ENCODE measurements at regions not wholly inside any gene's neighbourhood (a gene's known extent, or its start where the extent isn't known, plus 50 kb on each side); places are given as distances from the start of the nearest gene placed in this dataset.

DNA sequence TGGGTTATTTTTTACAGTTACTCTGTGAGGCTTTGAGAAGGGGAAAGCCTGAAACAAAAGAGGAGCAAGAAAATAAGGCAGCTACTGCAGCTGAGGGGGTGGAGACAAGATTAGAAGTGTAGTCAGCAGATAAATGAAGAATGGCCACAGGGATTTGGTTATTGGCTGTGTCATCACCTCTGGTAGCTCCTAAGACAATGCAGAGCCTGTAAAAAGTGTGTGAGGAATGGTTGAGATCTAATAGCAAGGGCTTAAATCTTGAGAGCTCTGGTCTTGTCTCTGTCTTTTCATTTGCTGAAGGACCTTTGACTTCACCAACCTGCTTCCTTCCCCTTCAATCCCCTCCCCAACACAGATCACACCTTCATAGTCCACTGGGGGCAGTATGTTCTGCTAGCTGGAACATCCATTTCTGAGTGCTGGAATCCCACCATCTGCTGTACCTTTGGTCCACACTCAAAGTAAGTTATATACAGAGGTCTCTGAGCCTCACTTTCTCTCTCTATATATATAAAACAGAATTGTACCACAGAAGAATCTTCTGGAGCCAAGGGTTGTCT is 213.7 kb upstream of the ZIC3 start:
- no peaks in the 10 kb centered on the region for H3K79me2 ChIP-seq
- H3K36me3 ChIP-seq (replicated peaks; ENCODE audit: insufficient read depth, low read depth) = no peaks in the 10 kb centered on the region
- TF ChIP-seq EZH2phosphoT487 (IDR thresholded peaks at IDR 0.05; ENCODE audit: low read depth, severe bottlenecking, unreplicated experiment) (no peak), EZH2 (IDR thresholded peaks at IDR 0.05; ENCODE audit: borderline replicate concordance) (no peak)
- TF ChIP-seq, protein P1, sequence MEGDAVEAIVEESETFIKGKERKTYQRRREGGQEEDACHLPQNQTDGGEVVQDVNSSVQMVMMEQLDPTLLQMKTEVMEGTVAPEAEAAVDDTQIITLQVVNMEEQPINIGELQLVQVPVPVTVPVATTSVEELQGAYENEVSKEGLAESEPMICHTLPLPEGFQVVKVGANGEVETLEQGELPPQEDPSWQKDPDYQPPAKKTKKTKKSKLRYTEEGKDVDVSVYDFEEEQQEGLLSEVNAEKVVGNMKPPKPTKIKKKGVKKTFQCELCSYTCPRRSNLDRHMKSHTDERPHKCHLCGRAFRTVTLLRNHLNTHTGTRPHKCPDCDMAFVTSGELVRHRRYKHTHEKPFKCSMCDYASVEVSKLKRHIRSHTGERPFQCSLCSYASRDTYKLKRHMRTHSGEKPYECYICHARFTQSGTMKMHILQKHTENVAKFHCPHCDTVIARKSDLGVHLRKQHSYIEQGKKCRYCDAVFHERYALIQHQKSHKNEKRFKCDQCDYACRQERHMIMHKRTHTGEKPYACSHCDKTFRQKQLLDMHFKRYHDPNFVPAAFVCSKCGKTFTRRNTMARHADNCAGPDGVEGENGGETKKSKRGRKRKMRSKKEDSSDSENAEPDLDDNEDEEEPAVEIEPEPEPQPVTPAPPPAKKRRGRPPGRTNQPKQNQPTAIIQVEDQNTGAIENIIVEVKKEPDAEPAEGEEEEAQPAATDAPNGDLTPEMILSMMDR (IDR thresholded peaks at IDR 0.05; ENCODE audit: poor library complexity) = no peak
- no peaks in the 10 kb centered on the region for H4K20me1 ChIP-seq (ENCODE audit: insufficient read depth, poor library complexity, severe bottlenecking)
- no peaks in the 10 kb centered on the region for H3K27me3 ChIP-seq
- H3K4me2 ChIP-seq = no peak overlapping the region
- no peak overlapping the region for H2AFZ ChIP-seq
- H3K9me3 ChIP-seq (ENCODE audit: low read depth) = no peaks in the 10 kb centered on the region
- no peak overlapping the region for H3K27ac ChIP-seq
- H3K4me1 ChIP-seq (ENCODE audit: insufficient read depth) = no peaks in the 10 kb centered on the region
- no peak for DNase-seq (ENCODE audit: low spot score)
- H3K9me2 ChIP-seq (replicated peaks; ENCODE audit: insufficient read depth) = no peaks in the 10 kb centered on the region
- no peak overlapping the region for H3K4me3 ChIP-seq

DNA sequence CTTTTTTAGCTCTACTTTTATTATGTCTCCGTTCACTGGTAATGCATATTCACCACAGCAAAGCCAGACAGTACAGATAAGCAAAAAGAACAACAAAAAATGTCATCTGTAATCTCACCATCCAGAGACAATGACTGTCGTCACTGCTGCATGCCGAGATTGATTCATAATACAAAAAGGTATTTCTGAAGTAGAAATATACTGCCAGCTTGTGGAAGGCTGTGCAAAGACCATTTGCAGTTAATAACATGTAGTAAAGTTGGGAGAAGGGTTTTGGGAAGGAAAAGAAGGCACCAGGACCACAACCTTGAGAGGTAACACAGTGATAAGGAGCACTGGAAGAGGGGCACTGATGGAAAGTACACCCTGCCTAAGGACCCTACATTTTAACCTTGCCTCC is 223.0 kb upstream of the ZIC3 start:
- no peak overlapping the region for H3K27ac ChIP-seq
- DNase-seq (ENCODE audit: low spot score) = no peak
- 68% methylated on average over 3 of the region's 3 CpGs for WGBS (ENCODE audit: low lambda C conversion rate, missing lambda C conversion rate)
- H3K9me3 ChIP-seq (ENCODE audit: low read depth) = no peaks in the 10 kb centered on the region
- H3K4me3 ChIP-seq = no peak overlapping the region
- no peaks in the 10 kb centered on the region for H3K36me3 ChIP-seq (replicated peaks; ENCODE audit: insufficient read depth, low read depth)
- no peaks in the 10 kb centered on the region for H3K27me3 ChIP-seq
- H3K4me1 ChIP-seq (ENCODE audit: insufficient read depth) = no peaks in the 10 kb centered on the region
- H3K79me2 ChIP-seq = no peaks in the 10 kb centered on the region
- TF ChIP-seq EZH2phosphoT487 (IDR thresholded peaks at IDR 0.05; ENCODE audit: low read depth, severe bottlenecking, unreplicated experiment) (no peak), EZH2 (IDR thresholded peaks at IDR 0.05; ENCODE audit: borderline replicate concordance) (no peak)
- TF ChIP-seq, protein P1 (IDR thresholded peaks at IDR 0.05; ENCODE audit: poor library complexity) = no peak
- no peak overlapping the region for H3K4me2 ChIP-seq
- H3K9me2 ChIP-seq (replicated peaks; ENCODE audit: insufficient read depth) = no peaks in the 10 kb centered on the region
- no peak overlapping the region for H2AFZ ChIP-seq
- H4K20me1 ChIP-seq (ENCODE audit: insufficient read depth, poor library complexity, severe bottlenecking) = no peaks in the 10 kb centered on the region

DNA sequence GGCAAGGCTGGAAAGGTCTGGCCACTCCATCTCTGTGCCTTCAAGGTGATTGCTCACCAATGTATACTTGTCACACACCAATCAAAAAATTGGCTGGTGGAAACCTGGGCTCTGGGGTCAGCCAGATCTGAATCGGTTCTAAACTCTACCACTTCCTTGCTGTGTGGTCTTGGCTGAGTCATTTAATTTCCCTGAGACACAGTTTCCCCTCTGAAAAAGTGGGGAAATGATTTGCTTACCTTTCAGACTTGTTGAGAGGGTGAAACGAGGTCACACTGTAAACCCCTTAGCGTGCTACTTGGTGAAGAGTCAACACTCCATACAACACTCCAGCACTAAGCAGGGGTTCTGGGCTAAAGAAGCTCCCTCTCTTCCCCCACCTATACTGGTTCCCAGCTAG is 252.3 kb upstream of the ZIC3 start:
- H4K20me1 ChIP-seq (ENCODE audit: insufficient read depth, poor library complexity, severe bottlenecking) = no peaks in the 10 kb centered on the region

More for the DNA sequence above, 252.3 kb upstream of the ZIC3 start:
- no peak overlapping the region for H3K4me2 ChIP-seq
- H3K36me3 ChIP-seq (replicated peaks; ENCODE audit: insufficient read depth, low read depth) = no peaks in the 10 kb centered on the region
- no peaks in the 10 kb centered on the region for H3K79me2 ChIP-seq
- TF ChIP-seq EZH2 (IDR thresholded peaks at IDR 0.05; ENCODE audit: borderline replicate concordance) = no peak
- TF ChIP-seq, protein P1 (IDR thresholded peaks at IDR 0.05; ENCODE audit: poor library complexity) = no peak
- TF ChIP-seq EZH2phosphoT487 (IDR thresholded peaks at IDR 0.05; ENCODE audit: low read depth, severe bottlenecking, unreplicated experiment) = no peak
- WGBS (ENCODE audit: low lambda C conversion rate, missing lambda C conversion rate) = 68% methylated on average over 3 of the region's 3 CpGs
- H3K27me3 ChIP-seq = no peaks in the 10 kb centered on the region
- H3K9me2 ChIP-seq (replicated peaks; ENCODE audit: insufficient read depth) = no peaks in the 10 kb centered on the region
- H2AFZ ChIP-seq = no peak overlapping the region
- no peaks in the 10 kb centered on the region for H3K4me1 ChIP-seq (ENCODE audit: insufficient read depth)
- H3K27ac ChIP-seq = no peak overlapping the region
- no peak overlapping the region for H3K4me3 ChIP-seq
- H3K9me3 ChIP-seq (ENCODE audit: low read depth) = no peaks in the 10 kb centered on the region
- no peak for DNase-seq (ENCODE audit: low spot score)
